HCT116 (cell line): ENCODE measurements at regions not wholly inside any gene's neighbourhood (a gene's known extent, or its start where the extent isn't known, plus 50 kb on each side); places are given as distances from the start of the nearest gene placed in this dataset.

Experiments
- ATAC-seq: fragments of 200-7000 bp; cut with Tn5 transposase; 2 replicates; pipeline ENCODE4 v1.9.1; 2020; ENCODE audit warnings: mild to moderate bottlenecking, moderate library complexity
- BruUV-seq: library from RNA; stranded (reverse); fragments of 400-500 nt; replicated peaks from 2 replicates; lab custom pipeline; 2021; lab: Mats Ljungman, UMichigan
- CTCF ChIA-PET: fragments of 300-600 bp; sonication (Branson Sonifier 250); formaldehyde crosslinking; loops from one replicate; lab custom pipeline; 2021; ENCODE audit warnings: antibody characterized with exemption; lab: Charles Lee
- POLR2A ChIA-PET: fragments of 300-600, 350-600 bp; sonication (Branson Sonifier 250); formaldehyde crosslinking; loops from one replicate; lab custom pipeline; 2021; ENCODE audit warnings: antibody characterized with exemption; lab: Charles Lee
- RAD21 ChIA-PET, 2 experiments: fragments of 300-600 bp; sonication (Branson Sonifier 250); formaldehyde crosslinking; loops; one replicate each; lab custom pipeline; 2023; ENCODE audit warnings: low total read pairs in 2 of 2; ENCODE audit not compliant: uncharacterized antibody in 2 of 2, unreplicated experiment in 2 of 2, low non-redundant PET in 1 of 2; lab: Charles Lee
- DNase-seq: peaks from one replicate; pipeline ENCODE4 v3.0.0-alpha.2; 2010; ENCODE audit warnings: low read depth, low spot score
- H2AFZ ChIP-seq: fragments of 200-600 bp; shearing (Covaris generic), sonication (generic); 2 replicates; pipeline ENCODE4 v1.6.1; 2017; ENCODE audit warnings: low read depth, mixed run types, mixed read lengths, antibody characterized with exemption, low read length; ENCODE audit not compliant: poor library complexity, severe bottlenecking
- H3K27ac ChIP-seq: 2 replicates; pipeline ENCODE4 v1.5.1; 2012; ENCODE audit warnings: low read depth, low read length
- H3K27me3 ChIP-seq: fragments of 200-600 bp; sonication (generic); 2 replicates; pipeline ENCODE4 v1.6.1; 2016; ENCODE audit warnings: mixed run types, low read length, mixed read lengths; ENCODE audit not compliant: insufficient read depth
- H3K36me3 ChIP-seq, 2 experiments: fragments of 200-500 bp in 1 of 2; fragments of 200-600 bp in 1 of 2; sonication (Bioruptor generic) in 1 of 2; sonication (generic) in 1 of 2; 2 replicates each; pipeline versions ENCODE4 v1.5.1 to v1.6.1; 2014 to 2016; ENCODE audit warnings: low read length in 2 of 2, inconsistent platforms in 1 of 2, mixed read lengths in 1 of 2, mixed run types in 1 of 2; ENCODE audit not compliant: insufficient read depth in 2 of 2, control insufficient read depth in 1 of 2
- H3K4me1 ChIP-seq, 2 experiments: fragments of 200-600 bp in 1 of 2; sonication (generic) in 1 of 2; 2 replicates each; pipeline versions ENCODE4 v1.5.1 to v1.6.1; 2012 to 2017; ENCODE audit warnings: low read length in 2 of 2, inconsistent platforms in 1 of 2, mild to moderate bottlenecking in 1 of 2, mixed read lengths in 1 of 2, mixed run types in 1 of 2, moderate library complexity in 1 of 2; ENCODE audit not compliant: insufficient read depth in 2 of 2, control insufficient read depth in 1 of 2
- H3K4me2 ChIP-seq: fragments of 200-600 bp; sonication (generic); 2 replicates; pipeline ENCODE4 v1.6.1; 2017; ENCODE audit warnings: mixed run types, low read length, mixed read lengths
- H3K4me3 ChIP-seq, 2 experiments: fragments of 200-600 bp in 1 of 2; sonication (generic) in 1 of 2; replicated peaks in 1 of 2; 2 replicates each; pipeline ENCODE4 v1.5.1; 2011 to 2016; ENCODE audit warnings: low read length in 2 of 2, control low read depth in 1 of 2, low read depth in 1 of 2, mild to moderate bottlenecking in 1 of 2, mixed read lengths in 1 of 2, mixed run types in 1 of 2
- H3K79me2 ChIP-seq: fragments of 200-600 bp; sonication (generic); 2 replicates; pipeline ENCODE4 v1.6.1; 2017; ENCODE audit warnings: mild to moderate bottlenecking, mixed run types, low read length, moderate library complexity, mixed read lengths; ENCODE audit not compliant: insufficient read depth
- H3K9ac ChIP-seq: fragments of 200-600 bp; sonication (generic); 2 replicates; pipeline ENCODE4 v1.6.1; 2016; ENCODE audit warnings: low read length, mixed read lengths
- H3K9me2 ChIP-seq: fragments of 200-600 bp; sonication (generic), shearing (Covaris generic); 2 replicates; pipeline ENCODE4 v1.6.1; 2017; ENCODE audit warnings: mixed run types, mild to moderate bottlenecking, moderate library complexity; ENCODE audit not compliant: insufficient read depth
- H3K9me3 ChIP-seq, 2 experiments: fragments of 200-500 bp in 1 of 2; fragments of 200-600 bp in 1 of 2; sonication (Bioruptor generic) in 1 of 2; sonication (generic) in 1 of 2; 2 replicates each; pipeline ENCODE4 v1.6.1; 2014 to 2017; ENCODE audit warnings: low read length in 2 of 2, mixed read lengths in 2 of 2, inconsistent platforms in 1 of 2, low read depth in 1 of 2, mild to moderate bottlenecking in 1 of 2, mixed run types in 1 of 2, moderate library complexity in 1 of 2; ENCODE audit not compliant: control insufficient read depth in 1 of 2, insufficient read depth in 1 of 2
- H4K20me1 ChIP-seq: fragments of 200-600 bp; sonication (generic), shearing (Covaris generic); 2 replicates; pipeline ENCODE4 v1.6.1; 2017; ENCODE audit warnings: mixed run types, mild to moderate bottlenecking, moderate library complexity; ENCODE audit not compliant: insufficient read depth
- CBX3 ChIP-seq: IDR thresholded peaks from 2 replicates; pipeline ENCODE4 v1.6.1; 2012; ENCODE audit warnings: low read depth
- CEBPB ChIP-seq: IDR thresholded peaks from 2 replicates; pipeline ENCODE4 v1.6.1; 2012; ENCODE audit warnings: low read depth
- EGR1 ChIP-seq: IDR thresholded peaks from 2 replicates; pipeline ENCODE4 v1.6.1; 2012; ENCODE audit warnings: low read depth
- EZH2 ChIP-seq: fragments of 200-600 bp; sonication (generic); IDR thresholded peaks from 2 replicates; pipeline ENCODE4 v1.6.1; 2017; ENCODE audit warnings: antibody characterized with exemption, mixed run types
- EZH2phosphoT487 ChIP-seq: fragments of 200-600 bp; IDR thresholded peaks from 2 replicates; pipeline ENCODE4 v1.6.1; 2018; ENCODE audit warnings: antibody characterized with exemption, borderline replicate concordance
- FOSL1 ChIP-seq: IDR thresholded peaks from 2 replicates; pipeline ENCODE4 v1.6.1; 2012; ENCODE audit warnings: low read depth
- POLR2A ChIP-seq: IDR thresholded peaks from 2 replicates; pipeline ENCODE4 v1.7.0; 2011; ENCODE audit warnings: borderline replicate concordance; ENCODE audit not compliant: insufficient read depth, insufficient read length; ENCODE audit errors: extremely low read depth
- POLR2AphosphoS5 ChIP-seq: IDR thresholded peaks from 2 replicates; pipeline ENCODE4 v1.6.1; 2011; ENCODE audit warnings: mild to moderate bottlenecking, low read depth, low read length, moderate library complexity
- RAD21 ChIP-seq: IDR thresholded peaks from 2 replicates; pipeline ENCODE4 v1.6.1; 2012; ENCODE audit warnings: low read depth, mild to moderate bottlenecking
- REST ChIP-seq: IDR thresholded peaks from 2 replicates; pipeline ENCODE4 v1.6.1; 2012; ENCODE audit warnings: low read depth
- SIN3A ChIP-seq: IDR thresholded peaks from 2 replicates; pipeline ENCODE4 v1.6.1; 2012; ENCODE audit warnings: low read depth
- SP1 ChIP-seq: IDR thresholded peaks from 2 replicates; pipeline ENCODE4 v1.6.1; 2012; ENCODE audit warnings: low read depth
- TCF7L2 ChIP-seq: IDR thresholded peaks from 2 replicates; pipeline ENCODE4 v1.7.0; 2011; ENCODE audit warnings: borderline replicate concordance, inconsistent platforms; ENCODE audit not compliant: insufficient read depth, insufficient read length; ENCODE audit errors: extremely low read depth
- YY1 ChIP-seq: IDR thresholded peaks from 2 replicates; pipeline ENCODE4 v1.6.1; 2011; ENCODE audit warnings: low read length, low read depth, moderate library complexity, mild to moderate bottlenecking; ENCODE audit not compliant: insufficient replicate concordance; ENCODE audit errors: extremely low read depth
- ZFX ChIP-seq: fragments of 450-650 bp; IDR thresholded peaks from 2 replicates; pipeline ENCODE4 v1.6.1; 2017
- intact Hi-C: fragments of 100-400 bp; cut with micrococcal nuclease; formaldehyde crosslinking; loops from 2 replicates; pipeline ENCODE4 v1.10.0; 2022
- TF ChIP-seq, protein P1 (sequence below): IDR thresholded peaks from 2 replicates; pipeline ENCODE4 v1.6.1; 2012
- TF ChIP-seq, protein P2 (sequence below), 3 experiments: fragments of 200-600 bp in 1 of 3; sonication (generic) in 1 of 3; IDR thresholded peaks in 2 of 3; conservative IDR thresholded peaks in 1 of 3; 2 replicates each; pipeline ENCODE4 v1.5.1; 2012 to 2017; ENCODE audit warnings: low read depth in 2 of 3, low read length in 2 of 3, antibody characterized with exemption in 1 of 3, borderline replicate concordance in 1 of 3, control low read depth in 1 of 3, mild to moderate bottlenecking in 1 of 3, mixed read lengths in 1 of 3, mixed run types in 1 of 3, moderate library complexity in 1 of 3; ENCODE audit not compliant: insufficient read depth in 1 of 3
- TF ChIP-seq, protein P3 (sequence below): IDR thresholded peaks from 2 replicates; pipeline ENCODE4 v1.6.1; 2012

DNA sequence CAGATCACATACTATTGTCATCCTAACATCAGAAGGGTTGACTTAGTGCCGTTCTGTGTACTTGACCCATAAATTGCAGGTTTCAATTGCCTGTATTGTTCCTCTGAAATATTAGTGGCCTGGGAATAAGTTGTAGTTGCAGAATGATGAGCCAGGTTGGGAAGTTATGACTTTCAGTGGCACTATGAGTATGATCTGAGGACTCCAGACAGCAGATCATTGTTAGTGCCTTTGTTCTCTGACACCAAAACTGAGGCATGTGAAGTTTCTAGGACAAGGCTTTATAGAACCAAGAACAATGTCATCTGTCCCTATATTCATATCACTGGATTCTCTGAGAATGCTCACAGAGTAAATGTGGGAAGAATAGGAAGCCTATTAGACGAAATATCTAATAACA is 403.7 kb downstream of the STK39 start:
- BruUV-seq = no TSS peak

More for the DNA sequence above, 403.7 kb downstream of the STK39 start:
- H3K9me2 ChIP-seq = no peaks in the 10 kb centered on the region
- DNase-seq (no peak), ATAC-seq (no peak)
- H2AFZ ChIP-seq = no peak overlapping the region
- intact Hi-C loops = no loop called here
- ChIA-PET POLR2A (no interaction called here), RAD21 (no interaction called here), CTCF (no interaction called here)
- H3K4me3 ChIP-seq = no peak overlapping the region
- TF ChIP-seq, protein P1, sequence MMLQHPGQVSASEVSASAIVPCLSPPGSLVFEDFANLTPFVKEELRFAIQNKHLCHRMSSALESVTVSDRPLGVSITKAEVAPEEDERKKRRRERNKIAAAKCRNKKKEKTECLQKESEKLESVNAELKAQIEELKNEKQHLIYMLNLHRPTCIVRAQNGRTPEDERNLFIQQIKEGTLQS = no peak
- TF ChIP-seq SP1 (no peak), TCF7L2 (no peak), POLR2A (no peak), RAD21 (no peak), CBX3 (no peak), SIN3A (no peak), CEBPB (no peak), FOSL1 (no peak), REST (no peak), EZH2 (no peak), EGR1 (no peak), YY1 (no peak), POLR2AphosphoS5 (no peak), EZH2phosphoT487 (no peak), ZFX (no peak)
- TF ChIP-seq, protein P2, sequence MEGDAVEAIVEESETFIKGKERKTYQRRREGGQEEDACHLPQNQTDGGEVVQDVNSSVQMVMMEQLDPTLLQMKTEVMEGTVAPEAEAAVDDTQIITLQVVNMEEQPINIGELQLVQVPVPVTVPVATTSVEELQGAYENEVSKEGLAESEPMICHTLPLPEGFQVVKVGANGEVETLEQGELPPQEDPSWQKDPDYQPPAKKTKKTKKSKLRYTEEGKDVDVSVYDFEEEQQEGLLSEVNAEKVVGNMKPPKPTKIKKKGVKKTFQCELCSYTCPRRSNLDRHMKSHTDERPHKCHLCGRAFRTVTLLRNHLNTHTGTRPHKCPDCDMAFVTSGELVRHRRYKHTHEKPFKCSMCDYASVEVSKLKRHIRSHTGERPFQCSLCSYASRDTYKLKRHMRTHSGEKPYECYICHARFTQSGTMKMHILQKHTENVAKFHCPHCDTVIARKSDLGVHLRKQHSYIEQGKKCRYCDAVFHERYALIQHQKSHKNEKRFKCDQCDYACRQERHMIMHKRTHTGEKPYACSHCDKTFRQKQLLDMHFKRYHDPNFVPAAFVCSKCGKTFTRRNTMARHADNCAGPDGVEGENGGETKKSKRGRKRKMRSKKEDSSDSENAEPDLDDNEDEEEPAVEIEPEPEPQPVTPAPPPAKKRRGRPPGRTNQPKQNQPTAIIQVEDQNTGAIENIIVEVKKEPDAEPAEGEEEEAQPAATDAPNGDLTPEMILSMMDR (IDR thresholded peaks at IDR 0.05 in 2 of 3, conservative IDR thresholded peaks at IDR 0.05 in 1 of 3; ENCODE audit: borderline replicate concordance in 1 of 3, insufficient read depth in 1 of 3, low read depth in 2 of 3, low read length in 2 of 3) = no peak
- TF ChIP-seq, protein P3, sequence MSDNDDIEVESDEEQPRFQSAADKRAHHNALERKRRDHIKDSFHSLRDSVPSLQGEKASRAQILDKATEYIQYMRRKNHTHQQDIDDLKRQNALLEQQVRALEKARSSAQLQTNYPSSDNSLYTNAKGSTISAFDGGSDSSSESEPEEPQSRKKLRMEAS = no peak
- no peaks in the 10 kb centered on the region for H3K27me3 ChIP-seq
- no peak overlapping the region for H3K9ac ChIP-seq
- peaks cover 10% of the 10 kb centered on the region in 2 experiments; a peak in 3 of 4 replicates for H3K4me1 ChIP-seq
- H3K36me3 ChIP-seq = no peaks in the 10 kb centered on the region
- H3K27ac ChIP-seq = no peak overlapping the region
- no peaks in the 10 kb centered on the region for H3K79me2 ChIP-seq
- no peak overlapping the region for H3K4me2 ChIP-seq
- H3K9me3 ChIP-seq = no peaks in the 10 kb centered on the region
- no peaks in the 10 kb centered on the region for H4K20me1 ChIP-seq
